CD8-positive, alpha-beta memory T cell (primary cell): ENCODE measurements at regions not wholly inside any gene's neighbourhood (a gene's known extent, or its start where the extent isn't known, plus 50 kb on each side); places are given as distances from the start of the nearest gene placed in this dataset.

Experiments used
- CTCF ChIA-PET: fragments of 350-600 bp; sonication (Branson Sonifier 250); formaldehyde crosslinking; loops from one replicate; lab custom pipeline; 2021; ENCODE audit warnings: antibody characterized with exemption; lab: Charles Lee
- POLR2A ChIA-PET: fragments of 350-600 bp; sonication (Branson Sonifier 250); formaldehyde crosslinking; loops from one replicate; lab custom pipeline; 2021; ENCODE audit warnings: antibody characterized with exemption; lab: Charles Lee
- DNase-seq, 5 donors: peaks; one replicate each; pipeline versions ENCODE4 v3.0.0 to v3.0.0-alpha.2; 2020 to 2022; ENCODE audit warnings: mixed read lengths in 1 of 5
- H3K27ac ChIP-seq: one replicate; pipeline ENCODE4 v1.7.0; 2013; ENCODE audit warnings: low read depth, mild to moderate bottlenecking, low read length, moderate library complexity
- H3K27me3 ChIP-seq: 2 replicates; pipeline ENCODE4 v1.7.0; 2013; ENCODE audit warnings: low read length, mild to moderate bottlenecking; ENCODE audit not compliant: insufficient read depth, poor library complexity, severe bottlenecking
- H3K36me3 ChIP-seq: 2 replicates; pipeline ENCODE4 v1.7.0; 2013; ENCODE audit warnings: mild to moderate bottlenecking, low read length, moderate library complexity; ENCODE audit not compliant: insufficient read depth
- H3K4me1 ChIP-seq: 2 replicates; pipeline ENCODE4 v1.7.0; 2013; ENCODE audit warnings: mild to moderate bottlenecking, low read length, moderate library complexity; ENCODE audit not compliant: insufficient read depth
- H3K4me3 ChIP-seq: 2 replicates; pipeline ENCODE4 v1.7.0; 2013; ENCODE audit warnings: mild to moderate bottlenecking, low read length
- H3K9me3 ChIP-seq: 2 replicates; pipeline ENCODE4 v1.7.0; 2013; ENCODE audit warnings: mild to moderate bottlenecking, low read length
- H3K27ac Mint-ChIP-seq, 8 donors: one replicate each; pipeline ENCODE4 v1.8.0; 2020 to 2021; ENCODE audit warnings: mixed read lengths in 8 of 8, mild to moderate bottlenecking in 6 of 8, inconsistent platforms in 3 of 8, moderate library complexity in 3 of 8
- H3K27me3 Mint-ChIP-seq, 2 donors: one replicate each; pipeline ENCODE4 v1.8.0; 2020 to 2021; ENCODE audit warnings: mixed read lengths in 2 of 2, mild to moderate bottlenecking in 1 of 2, moderate library complexity in 1 of 2
- H3K36me3 Mint-ChIP-seq, 3 donors: one replicate each; pipeline ENCODE4 v1.8.0; 2020 to 2021; ENCODE audit warnings: mixed read lengths in 3 of 3, inconsistent platforms in 1 of 3, mild to moderate bottlenecking in 1 of 3
- H3K4me1 Mint-ChIP-seq, 3 donors: one replicate each; pipeline ENCODE4 v1.8.0; 2020 to 2021; ENCODE audit warnings: mixed read lengths in 3 of 3, inconsistent platforms in 1 of 3, mild to moderate bottlenecking in 1 of 3
- H3K4me3 Mint-ChIP-seq, 7 donors: one replicate each; pipeline ENCODE4 v1.8.0; 2020 to 2021; ENCODE audit warnings: mixed read lengths in 7 of 7, mild to moderate bottlenecking in 6 of 7, moderate library complexity in 4 of 7, inconsistent platforms in 2 of 7
- H3K9me3 Mint-ChIP-seq, 5 donors: one replicate each; pipeline ENCODE4 v1.8.0; 2020 to 2022; ENCODE audit warnings: mixed read lengths in 5 of 5, mild to moderate bottlenecking in 3 of 5, moderate library complexity in 2 of 5, inconsistent platforms in 1 of 5

GRCh38 chr13:107842562-107843180, 372.7 kb downstream of the LIG4 start:
- H3K27me3 Mint-ChIP-seq = no peaks in the 10 kb centered on the region
- DNase-seq = no peak
- Histone ChIP-seq H3K9me3 (no peaks in the 10 kb centered on the region), H3K4me3 (no peak overlapping the region), H3K36me3 (no peaks in the 10 kb centered on the region), H3K27ac (no peak overlapping the region), H3K27me3 (no peaks in the 10 kb centered on the region), H3K4me1 (no peaks in the 10 kb centered on the region)
- H3K9me3 Mint-ChIP-seq = peaks cover 0 to 14% (median 2%) of the 10 kb centered on the region in 5 donors
- H3K4me3 Mint-ChIP-seq = no peak overlapping the region
- ChIA-PET POLR2A (no interaction called here), CTCF (no interaction called here)
- H3K4me1 Mint-ChIP-seq = no peaks in the 10 kb centered on the region
- no peaks in the 10 kb centered on the region for H3K36me3 Mint-ChIP-seq
- H3K27ac Mint-ChIP-seq = peak overlapping the region in 1 of 8 donors; percentile 36

DNA sequence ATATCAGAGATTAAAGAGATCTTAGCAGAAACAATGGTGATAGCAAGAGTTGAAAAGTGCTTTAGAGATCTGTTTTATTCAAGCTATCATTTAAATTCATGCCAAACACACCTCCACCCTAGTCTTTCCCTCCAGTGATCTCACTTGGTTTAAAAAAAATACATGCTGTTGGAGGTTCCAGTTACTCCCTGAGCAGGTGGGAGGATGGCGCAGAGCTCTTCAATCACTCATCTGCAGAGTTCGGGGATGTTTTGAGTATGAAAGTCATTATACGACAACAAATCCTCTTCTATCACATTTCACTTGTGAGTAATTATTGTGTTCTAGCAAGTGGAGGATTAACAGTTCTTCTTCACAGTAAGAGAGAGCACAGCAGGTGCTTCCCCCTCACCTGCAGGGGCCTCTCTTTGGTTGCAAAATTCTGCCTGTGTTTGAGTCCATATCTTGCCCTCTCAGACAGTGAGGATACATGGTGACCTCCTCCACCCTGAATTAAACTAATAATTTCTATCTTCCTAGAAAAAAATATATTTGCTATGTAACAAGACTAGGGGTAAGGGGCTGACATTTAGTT, 376.7 kb downstream of the LIG4 start:
- no peak overlapping the region for H3K4me3 ChIP-seq
- H3K27ac ChIP-seq = no peak overlapping the region
- no peak for DNase-seq
- no peaks in the 10 kb centered on the region for H3K36me3 Mint-ChIP-seq
- H3K9me3 Mint-ChIP-seq = peaks cover 2 to 11% (median 5%) of the 10 kb centered on the region in 5 donors
- H3K4me1 Mint-ChIP-seq = no peaks in the 10 kb centered on the region
- no peaks in the 10 kb centered on the region for H3K9me3 ChIP-seq
- no peaks in the 10 kb centered on the region for H3K36me3 ChIP-seq
- no peaks in the 10 kb centered on the region for H3K27me3 ChIP-seq
- H3K4me3 Mint-ChIP-seq = no peak overlapping the region
- H3K27me3 Mint-ChIP-seq = no peaks in the 10 kb centered on the region
- no peaks in the 10 kb centered on the region for H3K4me1 ChIP-seq
- no peak overlapping the region for H3K27ac Mint-ChIP-seq
- ChIA-PET POLR2A (no interaction called here), CTCF (no interaction called here)

- Histone ChIP-seq H3K27me3 (no peaks in the 10 kb centered on the region), H3K9me3 (no peaks in the 10 kb centered on the region), H3K4me1 (no peaks in the 10 kb centered on the region), H3K36me3 (no peaks in the 10 kb centered on the region), H3K4me3 (no peak overlapping the region), H3K27ac (no peak overlapping the region)
- no peaks in the 10 kb centered on the region for H3K27me3 Mint-ChIP-seq
- H3K9me3 Mint-ChIP-seq = peaks cover under 1 to 20% (median 8%) of the 10 kb centered on the region in 5 donors
- no peak overlapping the region for H3K4me3 Mint-ChIP-seq
- ChIA-PET POLR2A (no interaction called here), CTCF (no interaction called here)
- H3K4me1 Mint-ChIP-seq = no peaks in the 10 kb centered on the region
- H3K36me3 Mint-ChIP-seq = no peaks in the 10 kb centered on the region
- H3K27ac Mint-ChIP-seq = no peak overlapping the region
- DNase-seq = no peak
Measured at GRCh38 chr13:107836685-107837084, 378.7 kb downstream of the LIG4 start.

- H3K36me3 Mint-ChIP-seq = no peaks in the 10 kb centered on the region
Measured at GRCh38 chr13:107835339-107836018, 379.9 kb downstream of the LIG4 start.

DNA sequence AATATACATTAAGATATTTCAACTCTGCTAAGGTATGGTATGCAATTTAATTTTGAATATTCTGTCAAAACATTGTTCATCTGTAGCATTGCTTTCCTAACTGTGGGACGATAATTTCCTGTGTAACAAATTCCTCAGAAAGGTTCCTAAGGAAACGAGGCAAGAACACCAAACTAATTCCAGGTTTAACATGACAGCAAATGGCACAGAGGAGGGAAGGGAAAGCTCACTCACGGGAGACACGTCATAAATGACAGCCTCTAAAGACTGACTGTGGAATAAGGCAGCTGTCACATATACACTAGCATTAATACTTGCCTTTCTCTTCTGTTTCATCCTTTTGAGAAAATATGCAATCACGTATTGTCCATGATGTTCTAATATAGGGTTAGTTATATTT, 380.6 kb downstream of the LIG4 start:
- H3K27me3 ChIP-seq = no peaks in the 10 kb centered on the region
- DNase-seq = no peak
- Mint-ChIP-seq H3K4me1 (no peaks in the 10 kb centered on the region), H3K27me3 (no peaks in the 10 kb centered on the region), H3K9me3 (peaks cover 8 to 14% (median 11%) of the 10 kb centered on the region in 5 donors), H3K27ac (no peak overlapping the region), H3K4me3 (no peak overlapping the region), H3K36me3 (no peaks in the 10 kb centered on the region)
- no peak overlapping the region for H3K27ac ChIP-seq
- H3K9me3 ChIP-seq = no peaks in the 10 kb centered on the region
- no peaks in the 10 kb centered on the region for H3K36me3 ChIP-seq
- ChIA-PET CTCF (no interaction called here), POLR2A (no interaction called here)
- H3K4me3 ChIP-seq = no peak overlapping the region
- no peaks in the 10 kb centered on the region for H3K4me1 ChIP-seq

More at GRCh38 chr13:107835339-107836018, 379.9 kb downstream of the LIG4 start:
- ChIA-PET CTCF (no interaction called here), POLR2A (no interaction called here)
- no peaks in the 10 kb centered on the region for H3K4me1 Mint-ChIP-seq
- H3K4me3 Mint-ChIP-seq = no peak overlapping the region
- peaks cover 7 to 16% (median 12%) of the 10 kb centered on the region in 5 donors for H3K9me3 Mint-ChIP-seq
- no peaks in the 10 kb centered on the region for H3K36me3 ChIP-seq
- H3K4me3 ChIP-seq = no peak overlapping the region
- H3K27me3 Mint-ChIP-seq = no peaks in the 10 kb centered on the region
- H3K9me3 ChIP-seq = no peaks in the 10 kb centered on the region
- no peak overlapping the region for H3K27ac ChIP-seq
- no peak for DNase-seq
- H3K27me3 ChIP-seq = no peaks in the 10 kb centered on the region
- H3K27ac Mint-ChIP-seq = no peak overlapping the region
- H3K4me1 ChIP-seq = no peaks in the 10 kb centered on the region

DNA sequence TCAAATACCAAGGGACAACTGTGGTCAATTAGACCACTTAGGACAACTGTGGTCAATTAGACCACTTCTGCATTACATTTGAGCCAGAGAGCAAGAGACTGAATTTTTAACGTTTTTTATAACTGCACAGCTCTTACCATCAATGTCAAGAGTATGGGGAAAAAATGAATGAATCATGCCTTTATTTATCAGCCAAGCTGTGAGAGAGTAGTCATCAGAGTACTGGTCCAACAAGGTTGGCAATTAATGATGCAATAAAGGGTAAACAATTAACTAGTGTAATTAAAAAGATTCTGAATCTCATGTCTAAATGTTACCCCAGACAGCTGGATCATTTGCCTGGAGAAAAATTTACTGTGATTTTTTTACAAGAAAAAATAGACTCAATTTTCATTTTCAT, 381.1 kb downstream of the LIG4 start:
- CTCF ChIA-PET = no interaction called here
- no peak for DNase-seq
- Mint-ChIP-seq H3K4me1 (no peaks in the 10 kb centered on the region), H3K4me3 (no peak overlapping the region), H3K36me3 (no peaks in the 10 kb centered on the region), H3K27ac (no peak overlapping the region), H3K9me3 (peaks cover 8 to 14% (median 11%) of the 10 kb centered on the region in 5 donors), H3K27me3 (no peaks in the 10 kb centered on the region)
- no peaks in the 10 kb centered on the region for H3K27me3 ChIP-seq
- H3K9me3 ChIP-seq = no peaks in the 10 kb centered on the region
- H3K36me3 ChIP-seq = no peaks in the 10 kb centered on the region
- no peak overlapping the region for H3K4me3 ChIP-seq
- H3K4me1 ChIP-seq = no peaks in the 10 kb centered on the region
- H3K27ac ChIP-seq = no peak overlapping the region
- POLR2A ChIA-PET = no interaction called here

DNA sequence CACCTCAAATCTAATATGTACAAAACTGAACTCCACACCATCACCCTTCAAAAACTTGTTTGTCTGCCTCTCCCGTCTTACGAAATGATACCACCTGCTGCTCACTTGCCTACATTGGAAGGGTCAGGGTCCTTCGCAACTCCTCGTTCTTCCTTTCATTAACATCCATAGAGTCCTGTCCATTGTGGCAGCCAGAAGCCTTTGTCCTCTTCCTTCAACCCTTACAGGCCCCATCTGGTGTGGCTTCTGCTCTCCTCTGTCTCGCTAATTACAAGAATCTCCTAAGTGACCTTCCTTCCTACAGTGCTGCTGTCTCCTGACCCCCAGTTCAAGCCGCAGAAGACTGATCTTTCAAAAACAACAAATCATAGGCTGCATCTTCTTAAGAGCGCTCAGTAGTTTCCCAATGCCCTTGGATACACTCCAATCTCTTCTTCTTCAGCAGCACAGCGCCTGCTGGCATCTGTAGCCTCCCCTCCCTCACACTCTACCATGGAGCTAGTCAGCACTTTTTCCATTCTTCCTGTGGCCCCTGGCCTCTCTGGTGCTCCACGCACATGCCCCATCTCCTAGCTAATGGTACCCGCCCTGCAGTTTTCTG, 382.7 kb downstream of the LIG4 start:
- H3K4me1 ChIP-seq = no peaks in the 10 kb centered on the region
- no peaks in the 10 kb centered on the region for H3K27me3 Mint-ChIP-seq
- DNase-seq = no peak
- H3K27me3 ChIP-seq = no peaks in the 10 kb centered on the region
- H3K4me1 Mint-ChIP-seq = no peaks in the 10 kb centered on the region
- H3K27ac Mint-ChIP-seq = no peak overlapping the region
- no peak overlapping the region for H3K4me3 Mint-ChIP-seq
- H3K9me3 ChIP-seq = no peaks in the 10 kb centered on the region
- H3K9me3 Mint-ChIP-seq = peaks cover 7 to 14% (median 12%) of the 10 kb centered on the region in 5 donors
- CTCF ChIA-PET = no interaction called here
- POLR2A ChIA-PET = no interaction called here
- H3K36me3 ChIP-seq = no peaks in the 10 kb centered on the region
- no peaks in the 10 kb centered on the region for H3K36me3 Mint-ChIP-seq
- no peak overlapping the region for H3K4me3 ChIP-seq
- H3K27ac ChIP-seq = no peak overlapping the region

DNA sequence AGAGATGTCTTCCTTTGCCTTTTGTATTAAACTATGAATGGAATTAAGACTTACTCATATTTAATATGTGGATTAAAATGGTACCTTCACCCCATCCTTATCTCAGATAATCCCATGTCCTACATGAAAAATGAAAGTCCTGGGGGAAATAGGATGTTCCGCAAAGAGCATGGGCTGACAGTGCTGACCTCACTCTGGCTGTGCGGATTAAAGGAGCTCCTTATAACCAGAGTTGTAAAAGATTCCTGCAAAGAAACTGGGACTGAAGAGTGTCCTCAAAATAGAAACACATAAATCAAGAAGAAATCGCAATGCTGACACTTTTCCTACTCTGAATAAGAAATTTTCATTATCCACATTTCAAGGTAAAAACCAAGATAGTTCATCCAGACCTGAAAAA, 384.5 kb downstream of the LIG4 start:
- no peak for DNase-seq
- Histone ChIP-seq H3K4me1 (no peaks in the 10 kb centered on the region), H3K9me3 (no peaks in the 10 kb centered on the region), H3K36me3 (no peaks in the 10 kb centered on the region), H3K27ac (no peak overlapping the region), H3K4me3 (no peak overlapping the region), H3K27me3 (no peaks in the 10 kb centered on the region)
- CTCF ChIA-PET = no interaction called here
- Mint-ChIP-seq H3K36me3 (no peaks in the 10 kb centered on the region), H3K4me3 (no peak overlapping the region), H3K27me3 (no peaks in the 10 kb centered on the region), H3K9me3 (peaks cover 7 to 24% (median 11%) of the 10 kb centered on the region in 5 donors), H3K4me1 (no peaks in the 10 kb centered on the region), H3K27ac (no peak overlapping the region)
- POLR2A ChIA-PET = no interaction called here
